Transverse colon (tissue), 4 donors: ENCODE measurements at regions not wholly inside any gene's neighbourhood (a gene's known extent, or its start where the extent isn't known, plus 50 kb on each side); places are given as distances from the start of the nearest gene placed in this dataset.

Experiments
- DNase-seq: peaks from one replicate; pipeline ENCODE4 v3.0.0-alpha.2; 2019
- H3K27ac ChIP-seq, 4 donors: fragments of 200-600 bp; sonication (generic); 2 replicates each; pipeline ENCODE4 v1.5.1; 2016 to 2018; ENCODE audit warnings: inconsistent platforms in 4 of 4
- H3K27me3 ChIP-seq: fragments of 200-600 bp; sonication (generic); 2 replicates; pipeline ENCODE4 v1.5.1; 2017; ENCODE audit warnings: inconsistent platforms
- H3K36me3 ChIP-seq, 4 donors: fragments of 200-600 bp; sonication (generic); 2 replicates each; pipeline ENCODE4 v1.5.1; 2017 to 2019; ENCODE audit warnings: inconsistent platforms in 4 of 4
- H3K4me1 ChIP-seq, 4 donors: fragments of 200-600 bp; sonication (generic); 2 replicates each; pipeline ENCODE4 v1.5.1; 2017 to 2020; ENCODE audit warnings: inconsistent platforms in 4 of 4
- H3K4me3 ChIP-seq, 4 donors: fragments of 200-600 bp; sonication (generic); 1 replicate in 1 of 4; 2 replicates in 3 of 4; pipeline versions ENCODE4 v1.5.1 to v1.6.1; 2017 to 2019; ENCODE audit warnings: inconsistent platforms in 4 of 4
- H3K9me3 ChIP-seq, 2 donors: fragments of 200-600 bp; sonication (generic); 2 replicates each; pipeline ENCODE4 v1.5.1; 2017 to 2019; ENCODE audit warnings: inconsistent platforms in 2 of 2
- EP300 ChIP-seq: sonication (generic); formaldehyde crosslinking; IDR thresholded peaks from one replicate; pipeline ENCODE4 v1.6.1; 2017; ENCODE audit warnings: antibody characterized with exemption, low read depth
- POLR2A ChIP-seq: fragments of 450-650 bp; IDR thresholded peaks from one replicate; pipeline ENCODE4 v1.6.1; 2016; ENCODE audit warnings: antibody characterized with exemption, mild to moderate bottlenecking, moderate library complexity
- POLR2AphosphoS5 ChIP-seq, 3 donors: sonication (generic); formaldehyde crosslinking; IDR thresholded peaks; one replicate each; pipeline ENCODE4 v1.6.1; 2016; ENCODE audit warnings: antibody characterized with exemption in 3 of 3
- WGBS, 2 donors: methylation state at CpG; one replicate each; pipeline ENCODE4 v1.1.5; 2018; ENCODE audit warnings: low coverage in 1 of 2; 5-methylcytosine and 5-hydroxymethylcytosine counted together
- in situ Hi-C, 4 donors: fragments of 200-750 bp; cut with MboI; loops; one replicate each; pipeline versions ENCODE4 v1.15.0 to v1.15.1; 2017; ENCODE audit warnings: low sequenced_read_pairs in 3 of 4, low pct_ligation_motif_present in 1 of 4, low pct_unique_long_range_greater_than_20kb in 1 of 4
- intact Hi-C: fragments of 100-400 bp; cut with DNase I; formaldehyde crosslinking; loops from one replicate; pipeline ENCODE4 v1.15.1; 2023; ENCODE audit warnings: low total_unique reads
- TF ChIP-seq, protein P1 (sequence below), 5 experiments: fragments of 200-600 bp in 3 of 5; fragments of 450-650 bp in 2 of 5; sonication (generic) in 3 of 5; IDR thresholded peaks; 1 replicate in 2 of 5; 2 replicates in 3 of 5; pipeline ENCODE4 v1.5.1; 2016 to 2017; ENCODE audit warnings: antibody characterized with exemption in 5 of 5, inconsistent platforms in 3 of 5, mild to moderate bottlenecking in 2 of 5, moderate library complexity in 1 of 5

DNA sequence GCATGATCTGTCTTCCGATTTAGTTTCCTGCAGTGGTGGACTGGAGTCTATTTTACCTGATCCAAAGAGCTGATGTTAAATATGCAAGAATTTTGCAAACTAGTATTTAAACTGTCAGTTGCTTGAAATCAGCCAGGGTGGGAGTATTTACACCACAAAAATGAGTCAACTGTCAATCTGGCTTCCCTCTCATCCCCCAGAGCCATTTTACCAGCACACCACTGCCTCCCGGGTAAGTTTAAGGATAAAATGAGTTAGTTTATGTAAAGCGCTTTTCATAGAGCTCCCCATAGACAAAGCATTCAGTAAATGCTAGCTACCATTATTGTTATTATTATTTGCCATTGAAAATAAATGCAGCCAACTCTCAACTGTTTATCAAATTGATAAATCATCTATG, 106.3 kb upstream of the FRMD6 start:
- no peak overlapping the region for H3K4me3 ChIP-seq
- TF ChIP-seq POLR2AphosphoS5 (IDR thresholded peaks at IDR 0.05) (no peak), EP300 (no peak), POLR2A (no peak)
- TF ChIP-seq, protein P1, sequence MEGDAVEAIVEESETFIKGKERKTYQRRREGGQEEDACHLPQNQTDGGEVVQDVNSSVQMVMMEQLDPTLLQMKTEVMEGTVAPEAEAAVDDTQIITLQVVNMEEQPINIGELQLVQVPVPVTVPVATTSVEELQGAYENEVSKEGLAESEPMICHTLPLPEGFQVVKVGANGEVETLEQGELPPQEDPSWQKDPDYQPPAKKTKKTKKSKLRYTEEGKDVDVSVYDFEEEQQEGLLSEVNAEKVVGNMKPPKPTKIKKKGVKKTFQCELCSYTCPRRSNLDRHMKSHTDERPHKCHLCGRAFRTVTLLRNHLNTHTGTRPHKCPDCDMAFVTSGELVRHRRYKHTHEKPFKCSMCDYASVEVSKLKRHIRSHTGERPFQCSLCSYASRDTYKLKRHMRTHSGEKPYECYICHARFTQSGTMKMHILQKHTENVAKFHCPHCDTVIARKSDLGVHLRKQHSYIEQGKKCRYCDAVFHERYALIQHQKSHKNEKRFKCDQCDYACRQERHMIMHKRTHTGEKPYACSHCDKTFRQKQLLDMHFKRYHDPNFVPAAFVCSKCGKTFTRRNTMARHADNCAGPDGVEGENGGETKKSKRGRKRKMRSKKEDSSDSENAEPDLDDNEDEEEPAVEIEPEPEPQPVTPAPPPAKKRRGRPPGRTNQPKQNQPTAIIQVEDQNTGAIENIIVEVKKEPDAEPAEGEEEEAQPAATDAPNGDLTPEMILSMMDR (IDR thresholded peaks at IDR 0.05), result no peak
- in situ Hi-C loops, result no loop called here
- H3K9me3 ChIP-seq, result no peaks in the 10 kb centered on the region
- intact Hi-C loops, result no loop called here
- no peaks in the 10 kb centered on the region for H3K27me3 ChIP-seq
- WGBS, 2 donors, result 83 to 89% methylated on average over 3 of the region's 3 CpGs
- H3K36me3 ChIP-seq, result no peaks in the 10 kb centered on the region
- no peak for DNase-seq
- H3K4me1 ChIP-seq, result peaks cover 0 to 3% (median 1%) of the 10 kb centered on the region in 4 donors
- no peak overlapping the region for H3K27ac ChIP-seq

DNA sequence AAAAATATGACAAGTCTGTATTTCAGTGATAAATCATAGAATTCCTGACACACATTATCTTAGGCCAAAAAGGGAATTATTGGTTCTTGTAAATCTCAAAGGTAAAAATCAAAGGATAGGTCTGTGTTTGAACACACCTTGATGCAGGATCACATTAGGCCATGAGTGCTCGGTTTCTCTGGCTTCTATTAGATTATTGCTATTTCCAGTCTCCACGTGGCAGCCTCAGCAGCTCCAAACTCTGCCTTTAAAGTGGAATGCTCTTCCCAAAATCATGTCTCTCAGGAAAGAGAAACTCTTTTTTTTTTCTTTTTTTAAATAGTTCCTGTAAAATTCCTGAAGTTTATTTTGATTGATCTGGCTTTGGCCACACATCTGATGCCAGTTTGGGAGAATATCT, 105.6 kb upstream of the FRMD6 start:
- H3K27ac ChIP-seq, result no peak overlapping the region
- intact Hi-C loops (no loop called here), in situ Hi-C loops (no loop called here)
- H3K27me3 ChIP-seq, result no peaks in the 10 kb centered on the region
- no peaks in the 10 kb centered on the region for H3K9me3 ChIP-seq
- DNase-seq, result no peak
- H3K36me3 ChIP-seq, result no peaks in the 10 kb centered on the region
- H3K4me1 ChIP-seq, result peaks cover 0 to 3% (median 1%) of the 10 kb centered on the region in 4 donors
- no peak overlapping the region for H3K4me3 ChIP-seq
- 25 to 29% methylated on average over 2 of the region's 2 CpGs for WGBS, 2 donors
- TF ChIP-seq, protein P1 (IDR thresholded peaks at IDR 0.05), result no peak
- TF ChIP-seq POLR2A, result no peak
- no peak for TF ChIP-seq POLR2AphosphoS5 (IDR thresholded peaks at IDR 0.05)
- no peak for TF ChIP-seq EP300

DNA sequence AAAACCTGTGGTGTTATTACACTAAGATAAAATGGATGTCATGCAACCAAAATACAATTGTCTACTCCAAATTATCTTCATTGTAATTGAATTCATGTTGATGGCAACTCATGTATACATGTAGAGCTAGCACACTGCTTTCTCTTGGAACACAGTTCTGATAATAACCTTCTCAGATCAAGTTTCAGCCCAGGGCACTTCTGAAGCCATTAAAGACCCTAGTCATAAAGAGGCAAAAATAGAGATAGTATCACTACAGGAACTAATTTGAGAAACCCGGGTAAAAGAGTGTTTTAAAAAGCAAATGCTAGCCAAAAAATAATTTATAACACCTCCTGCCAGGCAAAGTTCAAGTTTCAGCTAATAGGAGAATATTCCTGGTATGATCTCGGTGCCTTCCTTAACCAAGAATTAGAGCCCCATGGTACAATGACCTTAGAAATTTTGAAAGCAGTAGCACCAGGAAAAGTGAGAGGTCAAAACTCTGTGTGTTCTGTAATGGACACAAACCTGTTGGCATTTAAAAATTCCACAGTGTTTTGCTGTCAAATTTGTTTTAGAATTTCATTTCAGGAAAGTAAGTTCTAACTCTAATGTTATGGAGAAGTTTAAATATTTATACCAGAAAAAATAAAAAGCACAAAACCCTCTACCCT, 105.0 kb upstream of the FRMD6 start:
- Histone ChIP-seq H3K4me3 (no peak overlapping the region), H3K4me1 (peaks cover 0 to 3% (median 1%) of the 10 kb centered on the region in 4 donors)
- intact Hi-C loops, result no loop called here

GRCh38 chr14:51547260-51547659, 104.5 kb upstream of the FRMD6 start:
- Histone ChIP-seq H3K4me3 (no peak overlapping the region), H3K27ac (peak overlapping the region; percentile 56 to 72 (median 65)), H3K4me1 (peaks cover 0 to 3% (median 1%) of the 10 kb centered on the region in 4 donors), H3K27me3 (no peaks in the 10 kb centered on the region), H3K36me3 (no peaks in the 10 kb centered on the region), H3K9me3 (no peaks in the 10 kb centered on the region)
- in situ Hi-C loops, result no loop called here
- WGBS, 2 donors, result 40 to 46% methylated on average over 2 to 3 of the region's 3 CpGs
- peak; percentile 49 to 76 (median 56) for TF ChIP-seq POLR2AphosphoS5 (IDR thresholded peaks at IDR 0.05)
- TF ChIP-seq, protein P1 (IDR thresholded peaks at IDR 0.05), result no peak
- no peak for TF ChIP-seq POLR2A
- TF ChIP-seq EP300, result no peak
- peak; percentile 22 for DNase-seq
- intact Hi-C loops, result no loop called here

More for the DNA sequence above, 105.0 kb upstream of the FRMD6 start:
- 34 to 49% methylated on average over 2 of the region's 2 CpGs for WGBS, 2 donors
- Histone ChIP-seq H3K27ac (peak overlapping the region; percentile 56 to 72 (median 65)), H3K9me3 (no peaks in the 10 kb centered on the region), H3K27me3 (no peaks in the 10 kb centered on the region), H3K36me3 (no peaks in the 10 kb centered on the region)
- no peak for DNase-seq
- in situ Hi-C loops, result no loop called here
- no peak for TF ChIP-seq POLR2AphosphoS5 (IDR thresholded peaks at IDR 0.05)
- TF ChIP-seq, protein P1 (IDR thresholded peaks at IDR 0.05), result no peak
